IPS-18a (cell line): ENCODE measurements at regions not wholly inside any gene's neighbourhood (a gene's known extent, or its start where the extent isn't known, plus 50 kb on each side); places are given as distances from the start of the nearest gene placed in this dataset.

ENCODE experiments used
- H3K27ac ChIP-seq: one replicate; pipeline ENCODE4 v1.5.1; 2013; ENCODE audit warnings: low read length
- H3K27me3 ChIP-seq: one replicate; pipeline ENCODE4 v1.6.1; 2013; ENCODE audit warnings: mild to moderate bottlenecking, low read length; ENCODE audit not compliant: control insufficient read depth, insufficient read depth
- H3K36me3 ChIP-seq: one replicate; pipeline ENCODE4 v1.6.1; 2013; ENCODE audit warnings: low read depth, low read length; ENCODE audit not compliant: control insufficient read depth
- H3K4me1 ChIP-seq: one replicate; pipeline ENCODE4 v1.6.1; 2013; ENCODE audit warnings: low read depth, low read length; ENCODE audit not compliant: control insufficient read depth
- H3K4me3 ChIP-seq: one replicate; pipeline ENCODE4 v1.5.1; 2013; ENCODE audit warnings: low read length
- H3K9ac ChIP-seq: one replicate; pipeline ENCODE4 v1.6.1; 2013; ENCODE audit warnings: mild to moderate bottlenecking, low read length, moderate library complexity
- H3K9me3 ChIP-seq: one replicate; pipeline ENCODE4 v1.6.1; 2013; ENCODE audit warnings: low read depth, low read length; ENCODE audit not compliant: control insufficient read depth

DNA sequence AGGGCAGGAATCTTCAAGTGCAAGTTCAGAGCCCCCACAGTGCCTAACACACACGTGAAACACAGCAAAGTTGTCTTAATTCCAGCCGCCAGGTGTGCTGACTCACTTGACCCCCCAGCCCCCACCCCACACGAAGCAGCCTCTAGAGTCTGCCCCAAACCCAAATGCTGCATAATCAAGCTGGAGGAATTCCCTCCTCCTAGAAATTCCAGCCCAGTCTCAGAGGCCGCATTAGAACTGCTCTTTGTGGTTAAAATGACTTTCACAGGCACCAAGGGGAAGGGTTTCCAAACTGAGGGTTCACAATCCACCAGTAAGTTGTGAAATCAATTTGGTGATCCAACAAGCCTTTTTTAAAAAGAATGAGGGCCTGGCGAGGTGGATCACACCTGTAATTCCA, 67.0 kb upstream of the PLXNA4 start:
- no peak overlapping the region for H3K27ac ChIP-seq
- H3K9ac ChIP-seq, result no peak overlapping the region

DNA sequence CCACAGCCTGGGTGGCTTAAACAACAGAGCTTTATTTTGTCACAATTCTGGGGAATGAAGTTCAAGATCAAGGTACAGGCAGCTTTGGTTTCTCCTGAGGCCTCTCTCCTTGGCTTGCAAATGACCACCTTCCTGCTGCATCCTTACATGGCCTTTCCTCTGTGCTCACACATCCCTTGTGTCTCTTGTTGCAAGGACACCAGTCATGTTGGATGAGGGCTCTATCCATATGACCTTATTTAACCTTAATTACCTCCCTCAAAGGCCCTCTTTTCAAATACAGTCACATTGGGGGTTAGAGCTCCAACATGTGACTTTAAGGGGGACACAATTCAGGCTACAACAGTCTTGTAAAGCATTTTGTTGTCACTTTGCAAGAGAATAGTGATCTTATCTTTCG, 65.0 kb upstream of the PLXNA4 start:
- H3K4me1 ChIP-seq, result peaks cover 22% of the 10 kb centered on the region
- no peaks in the 10 kb centered on the region for H3K9me3 ChIP-seq
- no peaks in the 10 kb centered on the region for H3K36me3 ChIP-seq
- H3K4me3 ChIP-seq, result no peak overlapping the region
- no peak overlapping the region for H3K27ac ChIP-seq
- no peaks in the 10 kb centered on the region for H3K27me3 ChIP-seq
- H3K9ac ChIP-seq, result no peak overlapping the region

More for the DNA sequence above, 67.0 kb upstream of the PLXNA4 start:
- no peak overlapping the region for H3K4me3 ChIP-seq
- H3K9me3 ChIP-seq, result no peaks in the 10 kb centered on the region
- H3K27me3 ChIP-seq, result no peaks in the 10 kb centered on the region
- no peaks in the 10 kb centered on the region for H3K36me3 ChIP-seq
- peaks cover 22% of the 10 kb centered on the region for H3K4me1 ChIP-seq

DNA sequence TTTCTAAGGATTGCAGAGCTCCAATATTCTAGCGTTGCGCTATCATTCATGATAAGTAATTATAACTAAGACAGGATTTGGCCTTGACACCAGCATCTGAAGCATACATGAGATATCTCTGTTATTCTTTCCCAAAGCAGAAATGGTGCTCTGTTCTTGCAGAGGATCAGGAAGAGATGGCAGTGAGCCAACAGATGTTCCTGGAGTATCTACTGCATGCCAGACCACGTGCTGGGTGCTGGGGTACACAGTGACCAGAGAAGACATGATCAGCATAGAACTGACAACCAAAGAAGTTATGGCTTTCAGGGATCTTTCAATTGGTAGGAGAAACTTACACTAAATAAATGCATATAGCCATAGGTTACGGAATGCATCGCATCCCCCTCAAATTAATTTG, 63.7 kb upstream of the PLXNA4 start:
- Histone ChIP-seq H3K4me1 (peaks cover 17% of the 10 kb centered on the region), H3K27me3 (no peaks in the 10 kb centered on the region), H3K9me3 (no peaks in the 10 kb centered on the region), H3K9ac (no peak overlapping the region), H3K4me3 (no peak overlapping the region), H3K27ac (no peak overlapping the region), H3K36me3 (no peaks in the 10 kb centered on the region)

DNA sequence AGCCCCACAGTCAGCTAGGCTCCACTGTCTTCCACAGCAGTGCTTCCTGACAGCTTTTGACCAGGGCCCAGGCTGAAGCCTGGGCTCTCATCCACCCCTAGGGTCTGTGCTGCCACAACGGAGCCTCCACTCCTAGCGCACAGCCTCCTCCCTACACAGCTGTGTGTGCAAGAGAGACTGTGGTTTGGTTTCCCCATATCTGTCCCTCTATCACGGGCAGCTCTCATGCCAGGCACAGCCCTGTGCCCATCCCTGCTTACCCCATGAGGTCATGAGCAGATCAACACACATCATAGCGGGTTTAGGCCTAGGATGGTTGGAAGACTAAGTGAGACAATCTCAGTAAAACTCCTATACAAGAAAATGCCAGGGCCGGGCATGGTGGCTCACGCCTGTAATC, 61.7 kb upstream of the PLXNA4 start:
- no peaks in the 10 kb centered on the region for H3K9me3 ChIP-seq
- H3K9ac ChIP-seq, result no peak overlapping the region
- H3K4me1 ChIP-seq, result peaks cover 7% of the 10 kb centered on the region
- no peaks in the 10 kb centered on the region for H3K36me3 ChIP-seq
- no peak overlapping the region for H3K27ac ChIP-seq
- no peaks in the 10 kb centered on the region for H3K27me3 ChIP-seq
- no peak overlapping the region for H3K4me3 ChIP-seq

DNA sequence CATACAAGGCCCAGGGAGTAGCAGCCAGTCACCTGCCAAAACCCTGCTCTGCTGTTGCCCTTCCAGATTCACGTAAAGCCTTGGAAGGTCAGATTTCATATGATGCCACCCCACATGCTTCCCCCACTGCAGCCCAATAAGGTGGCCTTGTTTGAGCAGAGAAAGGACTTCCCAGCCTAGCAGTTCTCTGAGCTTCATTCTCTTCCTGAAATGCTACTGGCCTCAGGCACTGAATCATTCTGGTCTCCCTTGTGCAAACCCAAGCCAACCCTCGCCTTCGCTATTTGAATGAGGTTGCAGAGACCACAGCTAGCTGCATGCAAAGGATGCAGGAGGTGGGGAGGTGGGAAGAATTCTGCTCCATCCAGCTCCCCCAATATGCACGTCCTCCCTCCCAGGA, 60.3 kb upstream of the PLXNA4 start:
- Histone ChIP-seq H3K27me3 (no peaks in the 10 kb centered on the region), H3K9ac (no peak overlapping the region), H3K9me3 (no peaks in the 10 kb centered on the region), H3K4me3 (no peak overlapping the region), H3K27ac (no peak overlapping the region), H3K4me1 (no peaks in the 10 kb centered on the region), H3K36me3 (no peaks in the 10 kb centered on the region)

DNA sequence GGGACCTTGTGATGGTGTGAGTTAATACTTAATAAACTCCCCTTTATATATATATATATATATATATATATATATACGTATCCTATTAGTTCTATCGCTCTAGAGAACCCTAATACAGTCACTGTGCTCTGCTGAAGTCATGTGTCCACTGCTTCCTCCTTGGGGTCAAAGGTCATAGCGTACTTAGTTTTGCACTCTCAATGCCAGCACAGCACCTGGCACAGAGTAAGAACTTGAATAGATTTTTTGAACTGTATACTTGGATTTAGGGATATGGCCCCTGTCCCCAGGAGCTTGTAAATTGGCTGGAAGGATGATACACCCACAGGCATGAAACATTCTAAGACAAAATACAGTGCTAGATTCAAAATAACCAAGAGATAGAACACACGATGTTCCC, 58.9 kb upstream of the PLXNA4 start:
- Histone ChIP-seq H3K9ac (no peak overlapping the region), H3K27me3 (no peaks in the 10 kb centered on the region), H3K9me3 (no peaks in the 10 kb centered on the region), H3K4me1 (no peaks in the 10 kb centered on the region), H3K27ac (no peak overlapping the region), H3K4me3 (no peak overlapping the region), H3K36me3 (no peaks in the 10 kb centered on the region)

DNA sequence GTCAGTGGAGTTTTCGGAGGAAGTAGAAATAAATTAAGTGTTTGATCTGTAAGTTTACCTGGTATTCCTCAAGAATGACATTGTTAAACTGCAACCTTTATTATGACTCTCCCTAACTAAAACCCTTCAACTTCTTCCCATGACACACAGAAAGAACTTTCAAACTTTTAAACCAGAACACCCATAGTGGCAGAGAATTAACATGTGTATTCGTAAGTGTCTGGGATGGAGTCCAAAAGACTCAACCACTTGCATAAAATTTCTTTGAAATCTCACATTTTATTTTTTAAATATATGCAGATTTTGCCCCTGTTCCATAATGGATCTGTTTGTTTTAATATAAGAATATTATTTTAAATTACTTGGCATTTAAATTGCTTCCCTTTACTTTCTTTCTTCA, 54.6 kb upstream of the PLXNA4 start:
- Histone ChIP-seq H3K27ac (no peak overlapping the region), H3K36me3 (no peaks in the 10 kb centered on the region), H3K27me3 (no peaks in the 10 kb centered on the region), H3K9ac (no peak overlapping the region), H3K9me3 (no peaks in the 10 kb centered on the region), H3K4me1 (no peaks in the 10 kb centered on the region), H3K4me3 (no peak overlapping the region)
